GM18873 (cell line): ENCODE measurements at regions not wholly inside any gene's neighbourhood (a gene's known extent, or its start where the extent isn't known, plus 50 kb on each side); places are given as distances from the start of the nearest gene placed in this dataset.
"Not testable (repeated sequence)": the region's sequence is repeated elsewhere in the genome, so short reads cannot be mapped to it uniquely, and the experiment has no call there.

Source experiments
- ATAC-seq: cut with Tn5 transposase; IDR thresholded peaks from one replicate; pipeline ENCODE4 v1.9.1; 2021; ENCODE audit warnings: mild to moderate bottlenecking, moderate library complexity, moderate number of reproducible peaks; ENCODE audit not compliant: unreplicated experiment, low FRiP score

- no peak for ATAC-seq
These were observed 276.0 kb downstream of the TFAP2A start for GRCh38 chr6:10138917-10139316.

- no peak for ATAC-seq
These were observed 278.2 kb downstream of the TFAP2A start for GRCh38 chr6:10136636-10137035.

GRCh38 chr6:10134185-10134584 lies 280.7 kb downstream of the TFAP2A start:
- not testable (repeated sequence) for ATAC-seq

DNA sequence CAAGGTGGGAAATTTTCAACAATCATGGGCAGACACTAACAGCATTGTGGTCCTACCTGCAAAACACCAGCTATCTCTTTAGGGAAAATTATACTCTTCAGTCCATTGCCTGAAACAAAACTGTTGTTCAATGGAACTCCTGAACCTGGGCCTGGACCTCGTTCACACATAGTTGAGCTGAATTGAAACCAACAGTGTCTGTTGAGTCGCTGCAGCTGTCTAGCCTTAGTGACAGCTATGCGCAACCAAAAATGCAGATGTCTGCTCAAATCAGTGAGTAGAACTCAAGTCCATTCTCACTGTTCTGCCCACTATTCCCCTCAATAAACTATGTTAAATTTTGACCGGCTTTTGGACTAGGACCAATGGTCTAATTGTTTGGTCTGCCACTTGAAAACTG lies 286.2 kb downstream of the TFAP2A start:
- no peak for ATAC-seq

- no peak for ATAC-seq
These were observed 292.7 kb downstream of the TFAP2A start for GRCh38 chr6:10122164-10122563.

DNA sequence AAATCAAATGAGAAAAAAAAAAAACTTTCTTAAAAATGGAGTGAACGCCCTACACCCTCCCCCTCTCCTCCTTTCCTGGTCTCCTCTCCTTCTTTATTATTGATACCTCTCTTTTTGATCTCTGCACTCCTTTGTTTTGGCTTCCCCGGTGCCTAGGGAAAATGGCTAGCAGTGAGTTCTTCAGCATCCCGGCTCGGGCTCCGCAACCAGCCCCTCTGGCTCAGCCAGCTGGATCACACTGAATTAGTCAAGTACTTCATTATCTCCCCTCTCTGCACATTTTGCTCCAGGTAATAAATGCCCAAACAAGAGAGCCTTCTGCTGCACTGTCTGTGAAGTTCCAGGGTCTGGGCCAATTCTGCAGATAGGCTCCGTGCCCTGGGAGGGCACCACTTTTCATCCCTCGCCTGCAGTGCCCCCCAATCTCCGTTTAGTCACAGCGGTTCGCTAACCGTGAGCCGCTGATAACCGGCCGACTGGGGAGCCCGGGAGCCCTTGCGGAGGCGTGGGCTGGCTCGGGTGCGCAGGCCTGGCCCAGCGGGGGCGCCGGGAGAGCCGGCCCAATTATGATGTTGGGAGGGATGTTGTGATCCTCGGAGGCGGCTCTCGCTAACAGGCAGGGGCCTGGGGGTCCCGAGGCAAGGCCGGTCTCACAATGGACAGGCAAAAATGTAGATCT lies 301.9 kb downstream of the TFAP2A start:
- no peak for ATAC-seq

GRCh38 chr6:10111975-10112374 lies 302.9 kb downstream of the TFAP2A start:
- no peak for ATAC-seq

DNA sequence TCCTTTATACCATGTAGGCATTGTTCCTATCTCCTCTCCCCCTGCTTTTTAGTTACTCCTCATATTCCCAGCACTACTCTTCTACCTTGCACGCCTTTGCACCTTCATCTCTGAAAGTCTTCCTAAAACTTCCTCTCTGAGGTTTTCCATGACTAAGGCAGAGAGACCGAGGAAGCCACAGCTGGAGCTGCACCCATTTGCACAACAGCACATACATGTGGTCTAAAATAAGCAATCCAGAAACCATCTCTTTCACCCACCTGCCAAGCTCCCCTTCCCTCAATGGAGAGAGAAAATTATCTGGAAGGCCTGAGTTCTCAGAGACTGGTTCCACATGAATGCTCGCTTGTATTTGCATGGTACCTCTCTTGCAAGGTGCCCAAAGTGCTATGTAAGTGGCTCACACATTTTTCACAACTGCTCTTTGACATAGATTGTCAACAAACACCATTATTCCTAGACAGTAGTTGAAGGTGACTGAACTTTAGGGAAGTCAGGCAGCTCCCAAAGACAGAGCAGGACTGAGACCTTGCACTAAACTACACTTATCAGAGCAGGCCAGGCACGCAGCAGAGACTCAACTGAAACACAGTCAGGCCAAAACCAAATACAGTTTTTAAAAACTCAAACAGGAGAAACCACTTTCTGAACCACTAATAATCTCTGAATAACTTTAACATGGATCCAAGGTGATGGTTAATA lies 313.2 kb downstream of the TFAP2A start:
- ATAC-seq: no peak

DNA sequence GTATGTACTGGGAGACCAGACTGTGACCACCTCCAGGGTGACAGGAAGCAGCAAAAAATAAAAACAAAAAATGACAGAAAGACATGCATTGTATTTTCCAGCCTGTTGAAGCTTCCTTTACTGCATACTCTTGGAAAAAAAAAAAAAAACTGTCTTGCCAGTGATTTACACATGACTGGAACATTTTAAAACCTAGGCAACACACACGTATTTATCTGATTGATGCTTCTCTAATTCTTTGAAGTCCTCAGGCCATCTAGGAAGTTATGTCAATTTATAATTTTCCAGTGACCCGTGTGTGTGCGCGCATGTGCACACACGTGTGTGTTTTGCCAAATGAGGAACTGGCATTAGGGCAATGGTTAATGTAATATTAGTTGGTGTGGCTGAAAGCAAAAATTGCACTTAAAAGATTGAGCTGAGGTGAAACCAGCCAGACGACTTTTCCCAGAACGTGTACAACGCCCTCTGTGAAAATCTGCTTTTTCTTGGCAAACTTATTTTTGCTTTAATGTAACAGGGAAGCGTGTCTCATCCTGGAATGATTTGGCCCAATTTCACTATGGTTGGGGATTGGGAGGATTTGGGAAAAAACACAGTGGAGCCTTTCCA lies 315.2 kb downstream of the TFAP2A start:
- no peak for ATAC-seq

GRCh38 chr6:10098756-10099528 lies 315.9 kb downstream of the TFAP2A start:
- ATAC-seq: no peak

DNA sequence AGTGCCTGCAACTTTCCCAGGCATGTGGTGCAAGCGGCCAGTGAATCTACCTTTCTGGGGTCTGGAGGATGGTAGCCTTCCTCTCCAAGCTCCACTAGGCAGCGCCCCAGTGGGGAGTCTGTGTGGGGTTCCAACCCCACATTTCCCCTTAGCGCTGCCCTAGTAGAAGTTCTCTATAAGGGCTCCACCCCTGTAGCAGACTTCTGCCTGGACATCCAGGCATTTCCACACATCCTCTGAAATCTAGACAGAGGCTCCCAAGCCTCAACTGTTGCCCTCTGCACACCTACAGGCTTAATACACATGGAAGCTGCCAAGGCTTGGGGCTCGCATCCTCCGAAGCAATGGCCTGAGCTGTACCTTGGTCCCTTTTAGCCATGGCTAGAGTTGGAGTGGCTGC lies 321.6 kb downstream of the TFAP2A start:
- no peak for ATAC-seq

DNA sequence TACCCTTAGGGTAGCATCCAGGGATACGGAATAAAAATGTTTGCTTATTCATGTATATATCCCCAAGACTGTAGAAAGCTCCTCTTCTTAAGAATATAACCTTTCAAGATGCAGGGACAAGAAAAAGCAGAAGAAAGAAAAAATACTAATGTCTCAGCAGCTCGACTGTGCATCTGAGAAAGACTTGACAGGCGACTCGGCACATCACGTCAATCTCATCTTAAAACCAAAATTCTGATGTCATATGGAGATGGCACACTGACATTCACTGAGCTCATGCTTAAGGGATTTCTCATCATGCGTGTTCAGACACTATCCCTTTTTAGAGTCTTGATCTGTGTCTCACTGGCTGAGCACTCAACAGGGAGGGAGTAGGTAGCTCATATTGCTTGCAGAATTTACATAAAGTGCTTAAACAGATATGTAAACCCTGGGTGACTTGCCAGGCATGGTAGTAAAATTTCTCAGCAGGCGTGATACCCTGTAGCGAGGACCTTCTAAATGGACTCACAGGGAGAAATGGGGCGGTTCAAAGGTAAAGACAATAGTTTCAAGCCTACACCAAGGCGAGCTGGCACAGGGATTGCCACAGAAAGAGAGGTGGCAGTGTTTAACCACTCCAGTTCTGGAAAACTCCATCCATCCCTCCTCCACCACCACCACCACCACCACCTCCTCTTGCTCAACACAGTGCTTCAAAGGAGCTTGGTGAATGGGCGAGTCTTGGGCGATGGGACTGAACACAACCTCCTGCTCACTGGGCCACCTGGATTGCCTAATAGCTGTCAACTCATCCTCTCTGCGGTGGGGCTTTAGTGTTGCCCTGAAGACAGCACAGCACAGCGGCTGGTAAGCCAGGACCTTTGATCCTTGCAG lies 330.5 kb downstream of the TFAP2A start:
- ATAC-seq: no peak

- no peak for ATAC-seq
These were observed 332.5 kb downstream of the TFAP2A start for GRCh38 chr6:10082385-10082784.

DNA sequence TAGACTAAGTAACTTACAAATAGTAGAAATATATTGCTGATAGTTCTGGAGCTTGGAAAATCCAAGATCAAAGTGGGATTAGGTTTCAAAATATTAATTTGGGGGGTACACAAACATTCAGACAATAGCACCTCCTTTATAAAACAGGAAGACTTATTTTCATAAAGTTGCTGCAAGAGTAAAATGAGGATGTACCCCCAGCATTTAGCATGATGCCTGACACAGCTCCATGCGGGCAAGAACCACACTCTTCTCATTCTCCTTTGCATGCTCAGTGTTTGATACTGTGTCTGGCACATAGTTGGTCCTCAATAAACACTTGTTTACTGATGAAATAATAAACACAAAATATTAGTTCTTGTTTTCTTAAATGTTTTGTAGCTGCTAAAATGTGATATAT lies 332.9 kb downstream of the TFAP2A start:
- no peak for ATAC-seq

- no peak for ATAC-seq
These were observed 333.8 kb downstream of the TFAP2A start for GRCh38 chr6:10081075-10081474.

GRCh38 chr6:10080561-10080960 lies 334.3 kb downstream of the TFAP2A start:
- ATAC-seq: no peak

DNA sequence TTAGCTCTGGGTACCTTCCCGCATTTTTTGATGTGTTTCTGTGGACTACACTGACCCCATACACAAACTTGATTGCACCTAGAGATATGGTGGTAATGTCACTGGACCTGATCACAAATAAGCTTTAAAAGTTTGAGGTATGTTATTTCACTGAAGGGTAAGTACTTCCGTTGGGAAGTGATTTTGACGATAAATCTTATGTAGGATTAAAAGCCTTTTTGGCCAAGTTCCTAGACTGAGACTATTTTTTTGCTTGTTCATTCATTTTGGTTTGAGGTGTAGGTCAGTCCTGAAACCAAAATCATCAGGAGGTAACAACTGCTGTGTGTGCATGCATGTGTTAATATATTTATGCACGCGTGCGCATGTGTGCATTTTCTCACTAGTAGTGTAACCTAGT lies 336.3 kb downstream of the TFAP2A start:
- ATAC-seq: no peak

- not testable (repeated sequence) for ATAC-seq
These were observed 340.1 kb downstream of the TFAP2A start for GRCh38 chr6:10074726-10075125.

- no peak for ATAC-seq
These were observed 341.5 kb downstream of the TFAP2A start for GRCh38 chr6:10073341-10073740.

DNA sequence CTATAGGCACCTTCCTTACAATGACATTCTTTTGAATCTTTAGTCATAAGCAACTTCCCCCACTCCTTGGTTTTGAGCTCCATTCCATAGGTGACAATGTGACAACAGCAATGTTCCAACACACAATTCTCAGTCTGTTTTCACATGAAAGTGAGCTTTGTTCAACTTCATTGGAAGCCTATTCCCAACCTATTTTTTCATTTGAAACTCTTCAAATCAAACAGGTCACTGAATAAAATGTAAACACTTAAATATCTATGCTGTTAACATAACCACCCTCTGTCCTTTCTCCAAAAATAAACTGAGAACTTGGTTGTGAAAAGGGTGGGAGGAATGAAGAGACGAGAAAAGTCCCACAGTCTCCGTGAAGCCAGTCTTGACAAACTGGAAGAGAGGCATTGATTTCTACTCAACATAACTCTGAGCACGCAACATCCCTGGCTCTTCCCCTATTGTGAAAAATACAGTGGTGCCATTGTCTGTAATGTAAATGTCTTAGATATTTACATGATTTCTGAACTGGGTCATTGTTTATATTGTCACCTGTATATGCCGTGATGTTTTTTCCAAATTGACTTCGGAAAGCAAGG lies 343.1 kb downstream of the TFAP2A start:
- no peak for ATAC-seq
